HUES48 (cell line): ENCODE measurements at regions not wholly inside any gene's neighbourhood (a gene's known extent, or its start where the extent isn't known, plus 50 kb on each side); places are given as distances from the start of the nearest gene placed in this dataset.

Source experiments
- H3K27ac ChIP-seq: one replicate; pipeline ENCODE4 v1.7.0; 2013; ENCODE audit warnings: low read depth, low read length, inconsistent platforms
- H3K27me3 ChIP-seq: 2 replicates; pipeline ENCODE4 v1.6.1; 2013; ENCODE audit warnings: mild to moderate bottlenecking, low read length; ENCODE audit not compliant: control insufficient read depth, insufficient read depth
- H3K36me3 ChIP-seq: 2 replicates; pipeline ENCODE4 v1.6.1; 2013; ENCODE audit warnings: low read length; ENCODE audit not compliant: control insufficient read depth, insufficient read depth
- H3K4me1 ChIP-seq: 2 replicates; pipeline ENCODE4 v1.6.1; 2013; ENCODE audit warnings: mild to moderate bottlenecking, low read length; ENCODE audit not compliant: control insufficient read depth, insufficient read depth
- H3K4me3 ChIP-seq: 2 replicates; pipeline ENCODE4 v1.5.1; 2013; ENCODE audit warnings: mild to moderate bottlenecking, low read depth, low read length
- H3K9ac ChIP-seq: 2 replicates; pipeline ENCODE4 v1.6.1; 2013; ENCODE audit warnings: mild to moderate bottlenecking, low read depth, low read length, moderate library complexity
- H3K9me3 ChIP-seq: 2 replicates; pipeline ENCODE4 v1.6.1; 2013; ENCODE audit warnings: low read length; ENCODE audit not compliant: control insufficient read depth, insufficient read depth

DNA sequence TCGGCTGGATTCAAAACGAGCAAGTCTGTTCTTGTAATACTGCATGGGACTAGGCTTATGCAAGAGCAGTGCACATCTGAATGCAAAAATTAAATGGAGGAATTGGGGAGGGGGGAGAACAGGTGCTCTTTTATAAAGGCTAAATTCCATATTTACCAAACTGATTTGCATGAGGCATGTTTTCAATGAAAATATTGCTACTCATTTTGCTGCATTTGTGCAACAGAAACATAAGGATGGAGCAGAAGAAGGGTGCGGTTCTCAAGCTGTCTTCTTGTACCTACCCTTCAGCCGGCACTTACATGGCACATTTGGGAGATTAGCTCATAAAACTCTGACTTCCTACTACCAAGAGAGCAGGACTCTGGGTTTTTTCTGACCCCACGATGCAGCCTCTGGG lies 256.4 kb downstream of the CDCA7 start:
- no peaks in the 10 kb centered on the region for H3K9me3 ChIP-seq
- no peaks in the 10 kb centered on the region for H3K27me3 ChIP-seq
- H3K4me3 ChIP-seq = no peak overlapping the region
- no peaks in the 10 kb centered on the region for H3K36me3 ChIP-seq
- peaks cover 12% of the 10 kb centered on the region for H3K4me1 ChIP-seq
- no peak overlapping the region for H3K9ac ChIP-seq
- H3K27ac ChIP-seq = no peak overlapping the region

DNA sequence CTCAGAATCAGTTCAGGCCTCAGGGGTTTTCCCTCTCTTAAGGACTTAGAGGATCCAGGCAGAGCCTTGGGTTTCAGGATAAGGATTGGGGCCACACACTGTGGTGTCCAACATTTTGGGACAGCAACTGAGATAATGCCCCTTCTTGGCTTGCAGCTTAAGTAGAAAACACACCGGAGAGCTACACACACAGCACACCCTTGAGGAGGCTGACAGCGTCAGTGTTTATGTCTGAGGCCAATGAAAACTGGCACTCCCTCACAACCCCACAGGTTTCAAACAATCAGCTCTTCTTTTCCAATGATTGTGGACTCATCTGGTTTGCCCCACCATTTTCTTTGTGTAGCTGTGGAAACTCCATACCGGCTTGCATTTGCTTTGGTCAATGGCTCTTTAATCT lies 257.7 kb downstream of the CDCA7 start:
- Histone ChIP-seq H3K4me3 (no peak overlapping the region), H3K27ac (no peak overlapping the region), H3K9me3 (no peaks in the 10 kb centered on the region), H3K4me1 (peaks cover under 1% of the 10 kb centered on the region; the same call in 1 of the 2 replicates), H3K36me3 (no peaks in the 10 kb centered on the region), H3K9ac (no peak overlapping the region), H3K27me3 (no peaks in the 10 kb centered on the region)

DNA sequence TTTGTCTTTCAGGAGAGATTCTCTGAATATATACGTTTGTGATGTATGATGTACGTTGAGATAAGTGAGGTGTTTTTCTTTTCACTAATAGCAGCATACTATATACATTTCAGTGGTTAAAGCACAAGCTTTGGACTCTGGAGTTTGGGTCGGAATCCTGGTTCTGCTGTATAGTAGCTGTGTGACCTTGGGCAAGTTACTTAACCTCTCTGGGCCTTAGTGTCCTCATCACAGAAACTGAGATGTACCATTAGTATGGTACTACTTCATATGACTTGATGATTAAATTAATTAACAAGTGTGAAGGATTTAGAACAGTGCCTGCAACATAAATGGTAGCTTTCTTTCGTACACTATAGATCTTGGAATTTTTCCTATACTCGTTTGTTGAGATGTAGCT lies 258.7 kb downstream of the CDCA7 start:
- Histone ChIP-seq H3K4me3 (no peak overlapping the region), H3K9ac (no peak overlapping the region), H3K9me3 (no peaks in the 10 kb centered on the region), H3K27me3 (no peaks in the 10 kb centered on the region), H3K4me1 (no peaks in the 10 kb centered on the region), H3K27ac (no peak overlapping the region), H3K36me3 (no peaks in the 10 kb centered on the region)

DNA sequence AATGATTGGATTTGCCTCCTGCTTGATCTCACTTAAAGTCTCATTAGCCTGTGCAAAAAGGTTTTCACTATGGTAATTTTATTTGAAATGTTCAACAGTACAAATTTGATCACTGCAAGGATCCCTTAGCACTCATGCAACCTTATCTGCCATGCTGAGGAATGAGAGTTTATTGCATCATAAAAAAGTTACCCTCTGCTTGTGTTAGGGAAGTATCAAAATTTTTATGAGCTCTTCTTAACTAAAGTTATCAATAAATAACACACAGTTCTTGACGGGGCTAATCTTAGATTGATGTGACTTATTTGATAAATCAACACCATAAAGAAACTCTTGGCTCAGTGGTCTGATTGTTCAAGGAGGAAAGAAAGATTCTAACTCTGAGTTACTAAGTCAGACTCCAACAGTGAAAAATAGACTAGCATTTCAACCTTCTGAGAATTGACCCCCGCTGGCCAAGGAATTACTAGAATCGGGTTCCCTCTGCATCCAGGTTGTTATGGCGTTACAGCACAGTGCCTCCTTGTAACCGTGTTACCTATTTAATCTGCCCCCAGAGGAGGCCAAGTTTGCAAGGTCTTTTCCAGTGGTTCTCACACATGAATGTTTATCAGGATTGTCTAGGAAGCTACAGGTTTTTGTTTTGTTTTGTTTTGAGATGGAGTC lies 259.7 kb downstream of the CDCA7 start:
- Histone ChIP-seq H3K27me3 (no peaks in the 10 kb centered on the region), H3K9ac (no peak overlapping the region), H3K27ac (no peak overlapping the region)

DNA sequence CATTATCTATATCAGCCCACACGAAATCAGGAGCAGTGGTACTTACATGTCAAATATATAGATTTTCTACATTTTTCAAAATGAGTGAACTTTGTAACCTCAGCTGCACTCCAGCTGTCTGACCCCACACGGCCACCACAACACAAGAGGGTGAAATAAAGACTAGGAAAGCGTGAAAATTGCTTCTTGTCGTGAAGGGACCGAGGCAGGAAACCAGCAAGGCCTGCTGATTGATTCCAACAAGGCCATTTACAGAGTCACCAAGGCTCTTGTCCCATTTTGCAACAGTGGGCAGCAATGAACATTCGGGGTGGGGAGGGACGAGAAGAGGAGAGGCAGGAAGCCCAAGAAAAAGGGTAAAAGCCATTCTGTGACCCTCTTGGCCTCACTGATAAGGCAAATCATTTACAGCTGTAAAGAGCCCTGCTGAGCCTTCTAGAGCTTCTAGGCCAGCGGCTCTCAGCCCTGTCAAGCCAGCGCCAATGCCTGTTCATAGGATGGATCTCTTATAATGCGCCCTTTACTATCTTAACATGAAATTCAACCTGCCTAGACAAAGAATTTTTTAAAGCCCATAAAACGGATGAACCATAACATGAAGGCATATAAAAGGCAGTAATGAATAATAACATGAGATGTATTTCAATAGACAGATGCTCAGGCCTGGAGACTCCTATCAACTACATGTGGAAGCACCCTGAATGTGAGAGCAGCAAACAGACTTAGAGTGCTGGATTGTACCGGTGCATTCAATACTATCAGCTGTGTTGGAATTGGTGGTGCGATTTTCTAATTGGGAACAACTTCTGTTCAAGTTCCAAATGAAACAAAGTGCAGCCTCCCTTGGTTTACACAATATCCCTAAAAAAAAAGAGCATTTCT lies 269.0 kb downstream of the CDCA7 start:
- Histone ChIP-seq H3K9me3 (no peaks in the 10 kb centered on the region), H3K4me3 (no peak overlapping the region), H3K36me3 (no peaks in the 10 kb centered on the region), H3K27ac (no peak overlapping the region), H3K4me1 (peaks cover 8% of the 10 kb centered on the region), H3K27me3 (no peaks in the 10 kb centered on the region), H3K9ac (no peak overlapping the region)

More for the DNA sequence above, 259.7 kb downstream of the CDCA7 start:
- Histone ChIP-seq H3K4me3 (no peak overlapping the region), H3K36me3 (no peaks in the 10 kb centered on the region), H3K4me1 (no peaks in the 10 kb centered on the region), H3K9me3 (no peaks in the 10 kb centered on the region)

DNA sequence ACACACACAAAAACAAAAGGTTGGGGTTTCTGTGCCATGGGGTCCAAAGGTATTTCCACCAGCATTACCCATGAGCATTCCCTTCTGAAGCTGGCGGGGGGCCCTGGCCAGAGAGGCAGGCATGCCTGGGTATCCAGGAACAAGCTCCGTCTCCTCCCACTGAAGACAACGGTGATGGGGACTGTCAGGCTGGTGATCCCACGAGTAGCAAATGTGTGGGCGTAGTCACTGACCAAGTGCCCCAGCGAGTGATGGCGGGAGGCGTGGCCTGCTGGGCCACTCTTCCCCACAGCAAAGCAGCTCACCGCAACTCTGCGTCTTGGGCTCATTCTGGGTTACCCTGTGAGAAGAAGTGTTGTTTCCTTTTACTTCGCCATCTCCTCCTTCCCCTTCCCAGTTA lies 270.6 kb downstream of the CDCA7 start:
- Histone ChIP-seq H3K4me3 (no peak overlapping the region), H3K9ac (no peak overlapping the region), H3K4me1 (peaks cover 8% of the 10 kb centered on the region), H3K27ac (no peak overlapping the region), H3K36me3 (no peaks in the 10 kb centered on the region), H3K9me3 (no peaks in the 10 kb centered on the region), H3K27me3 (no peaks in the 10 kb centered on the region)

DNA sequence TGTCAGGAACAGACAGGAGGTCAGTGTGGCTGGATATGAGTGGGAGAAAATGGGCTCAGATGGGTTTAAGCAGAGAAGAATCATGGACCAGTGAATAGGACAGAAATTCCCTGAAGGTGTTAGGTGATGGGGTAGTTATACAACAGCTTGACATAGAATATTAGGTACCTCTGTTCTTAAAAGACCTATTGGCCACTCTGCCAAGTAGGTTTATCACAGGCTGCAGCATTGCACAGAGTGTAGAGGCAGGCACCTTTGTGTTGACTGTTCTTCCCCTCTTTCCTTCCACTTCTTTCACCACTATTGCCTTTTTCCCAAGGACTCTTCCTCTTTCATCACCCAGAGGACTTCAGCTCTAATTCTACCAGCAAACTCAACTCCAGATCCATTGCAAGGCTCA lies 274.4 kb downstream of the CDCA7 start:
- Histone ChIP-seq H3K4me3 (no peak overlapping the region), H3K9ac (no peak overlapping the region), H3K4me1 (no peaks in the 10 kb centered on the region), H3K27ac (no peak overlapping the region), H3K36me3 (no peaks in the 10 kb centered on the region), H3K9me3 (no peaks in the 10 kb centered on the region), H3K27me3 (no peaks in the 10 kb centered on the region)

DNA sequence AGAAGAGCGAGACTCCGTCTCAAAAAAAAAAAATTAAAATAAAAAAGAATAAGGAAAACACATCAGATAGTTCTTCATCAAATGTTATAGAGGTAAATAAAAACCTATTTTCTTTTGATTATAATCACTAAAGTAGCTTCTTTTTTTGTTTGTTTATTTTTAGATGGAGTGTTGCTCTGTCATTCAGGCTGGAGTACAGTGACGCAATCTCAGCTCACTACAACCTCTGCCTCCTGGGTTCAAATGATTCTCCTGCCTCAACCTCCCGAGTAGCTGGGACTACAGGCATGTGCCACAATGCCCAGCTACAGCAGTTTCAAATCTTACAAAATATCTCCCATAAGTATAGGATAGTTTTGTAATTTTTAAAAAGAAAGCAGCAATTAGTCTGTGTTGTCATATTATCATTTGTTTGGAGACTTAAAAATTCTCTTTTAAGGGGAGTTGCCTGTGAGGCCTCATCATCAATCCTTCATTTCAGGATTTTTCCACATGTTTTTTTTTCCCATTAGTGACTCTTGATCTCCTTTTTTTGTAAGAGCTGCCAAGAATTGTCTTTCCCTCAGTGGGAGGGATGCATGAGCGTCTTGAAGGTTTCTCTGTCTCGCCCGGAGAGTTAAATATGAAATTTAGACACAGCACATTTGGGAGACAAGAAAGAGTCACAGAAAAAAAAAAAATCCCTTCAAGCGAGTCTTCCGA lies 275.9 kb downstream of the CDCA7 start:
- Histone ChIP-seq H3K4me3 (no peak overlapping the region), H3K27me3 (no peaks in the 10 kb centered on the region), H3K27ac (no peak overlapping the region), H3K4me1 (no peaks in the 10 kb centered on the region), H3K36me3 (no peaks in the 10 kb centered on the region), H3K9me3 (no peaks in the 10 kb centered on the region), H3K9ac (no peak overlapping the region)

DNA sequence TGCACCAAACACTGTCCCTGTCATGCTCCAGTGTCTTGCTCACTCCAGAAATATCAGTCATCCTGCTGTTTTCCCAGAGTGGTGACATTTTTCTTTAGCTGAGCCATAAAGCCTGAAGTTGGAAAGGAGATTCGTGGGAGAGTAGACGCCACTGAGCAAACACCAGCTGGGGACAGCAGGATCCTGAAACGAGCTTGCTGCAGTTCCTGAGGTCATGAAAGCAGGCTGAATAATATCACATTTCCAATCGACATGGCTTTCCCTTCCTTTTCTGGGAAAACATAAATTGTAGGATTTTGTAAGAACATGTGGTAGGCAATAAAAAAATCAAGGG lies 276.4 kb downstream of the CDCA7 start:
- no peaks in the 10 kb centered on the region for H3K9me3 ChIP-seq
- H3K36me3 ChIP-seq = no peaks in the 10 kb centered on the region
- no peaks in the 10 kb centered on the region for H3K4me1 ChIP-seq
- no peaks in the 10 kb centered on the region for H3K27me3 ChIP-seq
- no peak overlapping the region for H3K27ac ChIP-seq
- no peak overlapping the region for H3K4me3 ChIP-seq
- no peak overlapping the region for H3K9ac ChIP-seq

DNA sequence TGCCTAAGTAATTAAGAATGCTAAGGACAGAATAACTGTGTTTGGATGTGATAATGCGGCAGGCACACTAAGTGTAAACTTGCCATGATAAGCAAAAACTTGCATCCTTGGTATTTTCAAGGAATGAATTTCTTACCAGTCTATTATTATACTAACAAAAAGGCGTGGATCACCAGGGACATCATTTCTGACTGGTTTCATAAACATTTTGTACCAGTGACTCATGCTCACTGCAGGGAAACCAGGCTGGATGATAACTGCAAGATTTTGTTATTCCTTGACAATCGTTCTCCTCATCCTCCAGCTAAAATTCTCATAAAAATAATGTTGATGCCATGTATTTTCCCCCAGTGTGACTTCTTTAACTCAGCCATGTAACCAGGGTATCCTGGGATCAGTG lies 289.5 kb downstream of the CDCA7 start:
- peaks cover 12% of the 10 kb centered on the region for H3K4me1 ChIP-seq
- H3K27ac ChIP-seq = no peak overlapping the region
- no peak overlapping the region for H3K4me3 ChIP-seq
- no peaks in the 10 kb centered on the region for H3K27me3 ChIP-seq
- H3K9me3 ChIP-seq = no peaks in the 10 kb centered on the region
- no peak overlapping the region for H3K9ac ChIP-seq
- H3K36me3 ChIP-seq = no peaks in the 10 kb centered on the region
